GM18507 (cell line): ENCODE measurements at regions not wholly inside any gene's neighbourhood (a gene's known extent, or its start where the extent isn't known, plus 50 kb on each side); places are given as distances from the start of the nearest gene placed in this dataset.
A peak's percentile ranks its signal among the peaks of the same experiment; 100 is the strongest.

Experiments
- DNase-seq: peaks from one replicate; pipeline ENCODE4 v3.0.0; 2011; ENCODE audit warnings: low read depth; ENCODE audit not compliant: insufficient read length; ENCODE audit errors: extremely low spot score
- FAIRE-seq: peaks from 2 replicates; lab custom pipeline; 2011; peaks lifted over from hg19 to GRCh38; lab: Jason Lieb, UNC

DNA sequence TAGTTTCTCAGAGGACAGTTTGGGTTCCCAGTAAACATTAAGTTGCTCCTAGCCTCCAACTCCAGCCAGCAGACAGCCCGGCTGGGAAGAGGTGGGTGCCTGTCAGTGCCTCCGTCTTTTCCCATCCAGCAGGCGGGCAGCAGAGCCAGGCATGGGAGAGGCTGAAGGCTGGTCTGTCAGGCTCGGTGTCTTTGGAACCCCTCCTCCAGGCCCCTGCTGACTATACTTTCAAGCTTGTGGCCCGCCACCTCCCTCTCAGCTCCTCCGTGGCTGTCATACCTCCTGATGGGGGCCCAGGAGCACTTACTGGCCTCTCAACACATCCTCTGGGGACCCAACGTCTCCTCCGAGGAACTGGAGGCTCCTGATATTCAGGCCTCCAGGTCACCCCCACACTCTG is 140.9 kb downstream of the ACTL8 start:
- DNase-seq, result no peak
- no peak for FAIRE-seq

DNA sequence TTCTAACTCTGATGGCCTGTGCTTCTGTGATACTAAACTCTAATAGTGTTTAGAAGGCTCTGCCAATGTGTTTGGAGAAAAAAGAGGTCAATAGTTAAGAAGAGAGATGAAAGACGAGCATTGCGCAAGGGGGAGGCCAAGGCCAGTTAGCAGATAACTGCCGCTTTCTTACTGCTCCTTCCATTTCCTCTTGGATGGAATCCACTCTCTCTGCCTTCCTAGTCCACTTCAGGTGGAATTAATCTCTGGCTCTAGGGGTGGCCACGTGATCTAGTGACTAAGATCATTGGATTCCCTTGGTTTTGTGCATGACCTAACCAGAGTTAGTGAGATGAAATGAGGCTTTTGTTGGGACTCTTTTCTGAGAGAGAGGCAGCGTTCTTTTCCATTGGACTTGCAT is 148.3 kb downstream of the ACTL8 start:
- DNase-seq (no peak), FAIRE-seq (no peak)

DNA sequence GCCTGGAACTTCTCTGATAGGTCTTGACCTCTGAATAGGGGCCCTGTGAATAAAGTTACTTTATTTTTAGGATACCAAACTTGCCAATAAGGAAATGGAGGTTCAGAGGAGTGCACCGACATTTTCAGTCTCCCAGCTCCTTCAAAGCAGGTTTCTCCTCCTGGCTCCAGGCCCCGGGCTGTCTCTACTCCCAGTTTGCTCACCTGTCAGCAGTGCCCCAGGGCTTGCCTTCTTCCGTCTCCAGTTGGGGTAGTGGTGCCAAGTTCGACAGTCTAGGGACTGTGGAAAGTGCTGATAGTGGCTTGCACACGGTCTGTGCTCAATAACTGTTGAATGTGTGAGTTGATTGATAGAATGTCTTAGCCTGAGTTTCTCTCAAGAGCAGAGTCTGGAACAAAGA is 149.2 kb downstream of the ACTL8 start:
- FAIRE-seq, result no peak

DNA sequence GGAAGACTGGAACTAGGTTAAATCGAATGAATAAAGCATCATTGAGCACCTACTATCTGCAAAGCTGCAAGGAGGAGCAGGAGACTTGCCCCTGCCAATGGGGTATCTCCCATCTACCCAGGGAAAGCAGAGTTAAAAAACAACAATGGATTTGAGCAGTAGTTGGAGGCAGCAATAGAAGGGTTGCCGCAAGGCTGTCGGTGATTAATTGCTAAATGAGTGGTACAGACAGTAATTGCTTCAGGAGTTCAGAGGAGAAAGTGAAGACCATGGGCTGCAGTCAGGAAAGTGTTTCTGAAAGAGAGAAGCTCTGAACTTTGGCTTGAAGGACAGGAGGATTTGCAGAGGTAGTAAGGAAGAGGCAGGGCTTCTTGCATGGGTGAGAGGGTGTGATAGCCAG is 152.9 kb downstream of the ACTL8 start:
- FAIRE-seq (no peak), DNase-seq (no peak)

More for the DNA sequence above, 149.2 kb downstream of the ACTL8 start:
- no peak for DNase-seq

DNA sequence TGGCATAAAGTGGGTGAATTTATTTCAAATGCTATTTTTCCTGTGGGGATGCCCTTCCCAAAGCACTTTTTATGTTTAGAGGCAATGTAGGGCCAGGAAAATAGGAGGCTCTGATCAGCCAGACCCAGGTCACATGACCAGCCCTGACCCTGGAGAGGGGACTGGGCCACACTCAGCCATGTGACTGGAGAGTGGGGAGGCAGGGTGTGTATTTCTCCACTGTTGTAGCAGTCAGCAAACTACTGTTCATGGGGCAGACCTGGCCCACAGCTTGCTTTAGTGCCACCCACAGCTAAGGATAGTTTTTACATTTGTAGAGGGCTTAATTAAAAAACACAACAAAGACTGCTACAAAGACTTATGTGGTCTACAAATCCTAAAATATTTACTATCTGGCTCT is 153.8 kb downstream of the ACTL8 start:
- FAIRE-seq, result no peak

DNA sequence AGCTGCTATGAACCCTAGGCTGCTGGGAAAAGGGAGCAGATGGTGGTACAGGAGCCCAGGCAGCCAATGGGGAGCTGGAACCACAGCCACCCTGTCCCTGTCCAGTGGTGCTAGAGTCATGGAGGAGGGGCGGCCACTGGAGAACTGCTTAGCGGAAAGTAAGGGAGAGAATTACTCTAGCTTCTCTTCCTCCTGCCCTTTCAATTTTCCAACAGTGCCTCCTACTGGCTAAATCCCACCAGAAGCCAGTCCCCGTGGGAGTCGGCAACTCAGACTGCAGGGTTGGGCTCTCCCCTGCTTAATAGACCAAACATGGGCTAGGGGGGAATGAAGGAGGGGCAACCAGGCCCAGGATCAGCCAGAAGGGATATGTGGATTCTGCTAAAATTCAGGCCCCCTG is 154.5 kb downstream of the ACTL8 start:
- DNase-seq (no peak), FAIRE-seq (no peak)

More for the DNA sequence above, 153.8 kb downstream of the ACTL8 start:
- no peak for DNase-seq

DNA sequence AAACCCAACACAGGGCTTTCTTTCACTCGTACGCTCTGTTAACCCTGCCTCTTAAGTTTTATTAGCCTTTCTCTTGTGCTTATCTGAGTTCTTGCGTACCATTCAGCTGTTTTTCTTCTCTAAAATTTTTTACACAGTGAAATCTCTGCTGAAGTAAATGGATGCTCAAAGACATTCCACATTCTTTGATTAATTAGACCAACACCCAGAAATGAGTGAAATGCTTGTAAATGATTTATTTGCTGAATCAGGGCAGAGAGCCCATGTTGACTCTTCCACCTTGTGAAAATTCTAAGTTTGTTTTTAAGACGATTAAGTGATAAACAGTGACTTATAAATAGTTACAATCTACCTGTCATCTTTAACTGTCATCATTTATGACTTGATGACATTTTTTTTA is 156.7 kb downstream of the ACTL8 start:
- no peak for DNase-seq
- no peak for FAIRE-seq

DNA sequence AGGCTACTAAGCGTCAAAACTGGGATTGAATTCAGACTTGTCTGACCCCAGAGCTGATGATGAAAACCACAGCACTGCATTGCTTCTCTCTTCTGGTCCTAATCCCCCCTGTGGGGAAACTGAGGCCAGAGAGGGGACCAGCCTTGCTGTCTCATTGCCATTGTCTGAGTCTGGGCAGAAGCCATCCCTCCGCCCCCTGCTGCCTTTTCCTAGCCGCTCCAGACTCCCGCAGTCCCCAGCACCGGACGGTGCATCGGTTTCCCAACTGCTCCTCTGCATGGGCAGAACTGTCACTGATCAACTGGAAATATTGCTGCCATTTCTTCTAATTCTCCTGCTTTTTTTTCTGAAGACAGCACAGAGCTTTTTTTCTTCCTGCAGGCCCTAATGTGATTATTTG is 157.4 kb downstream of the ACTL8 start:
- no peak for FAIRE-seq
- no peak for DNase-seq

DNA sequence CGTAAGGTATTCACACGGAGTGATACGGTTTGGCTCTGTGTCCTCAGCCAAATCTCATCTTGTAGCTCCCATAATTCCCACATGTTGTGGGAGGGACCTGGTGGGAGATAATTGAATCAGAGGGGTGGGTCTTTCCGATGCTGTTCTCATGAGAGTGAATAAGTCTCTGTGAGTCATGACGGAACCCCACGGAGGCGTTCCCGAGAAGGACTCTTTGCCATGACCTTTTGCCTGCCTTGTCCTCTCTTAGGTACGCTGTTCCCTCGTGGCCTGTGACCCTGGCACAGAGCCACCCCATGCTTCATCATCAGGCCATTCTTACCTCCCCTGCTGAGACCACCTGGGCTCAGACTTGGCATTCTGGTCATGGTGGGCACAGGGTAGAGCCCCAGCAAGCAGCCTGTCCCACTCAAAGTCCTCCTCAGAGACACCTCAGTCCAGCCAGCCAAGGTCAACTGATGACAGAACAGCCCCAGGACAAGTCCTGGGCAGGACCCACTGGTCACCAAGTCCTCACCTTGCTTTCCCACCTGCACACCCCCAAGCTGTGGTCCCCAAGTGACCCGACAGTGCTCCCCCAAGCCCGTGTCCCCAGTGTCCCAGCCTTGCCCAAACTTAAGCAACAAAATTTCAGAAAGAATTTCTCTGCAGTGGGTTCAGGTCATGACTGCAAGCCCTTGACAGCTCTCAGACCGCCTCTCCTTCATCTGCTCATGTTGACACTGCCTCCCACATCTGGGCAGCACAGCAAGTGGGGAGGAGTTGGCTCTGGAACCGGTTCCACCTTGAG is 158.4 kb downstream of the ACTL8 start:
- DNase-seq (no peak), FAIRE-seq (no peak)

DNA sequence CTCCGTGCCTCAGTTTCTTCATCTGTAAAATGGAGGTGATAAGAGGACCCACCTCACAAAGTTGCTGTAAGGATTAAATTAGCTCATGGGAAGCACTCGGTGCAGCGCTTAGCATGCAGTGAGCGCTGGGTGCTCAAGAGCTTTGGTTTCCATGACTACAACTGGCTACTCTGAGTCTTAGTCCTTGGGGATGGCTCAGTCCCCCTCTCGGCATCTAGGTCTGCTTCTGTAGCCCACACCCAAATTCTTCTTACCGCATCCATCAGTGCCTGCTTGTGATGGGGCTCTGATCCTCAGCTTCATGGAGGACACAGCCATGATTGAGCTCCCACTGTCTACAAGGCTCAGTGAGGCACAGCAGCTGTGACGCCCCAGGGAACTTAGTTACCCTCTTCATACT is 159.0 kb downstream of the ACTL8 start:
- FAIRE-seq, result no peak
- no peak for DNase-seq

DNA sequence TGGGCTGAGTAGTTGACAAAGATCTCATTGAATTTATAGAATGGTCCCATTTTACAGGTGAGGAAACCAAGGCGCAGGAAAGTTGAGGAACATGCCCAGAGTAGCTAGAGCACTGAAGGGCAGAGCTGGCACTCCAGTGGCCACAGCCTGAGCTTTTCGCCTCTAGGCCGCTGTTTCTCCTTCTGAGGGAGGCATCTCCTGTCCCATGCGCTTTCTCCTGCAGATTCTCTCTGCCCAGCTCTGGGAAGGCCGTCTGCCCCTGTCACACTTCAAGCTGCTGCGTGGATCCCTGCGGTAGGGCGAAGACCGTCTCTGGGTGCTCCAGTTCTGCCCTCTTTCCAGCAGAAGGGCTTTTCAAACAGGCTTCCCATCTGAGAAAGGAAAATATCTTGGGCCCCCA is 159.9 kb downstream of the ACTL8 start:
- DNase-seq (no peak), FAIRE-seq (no peak)

DNA sequence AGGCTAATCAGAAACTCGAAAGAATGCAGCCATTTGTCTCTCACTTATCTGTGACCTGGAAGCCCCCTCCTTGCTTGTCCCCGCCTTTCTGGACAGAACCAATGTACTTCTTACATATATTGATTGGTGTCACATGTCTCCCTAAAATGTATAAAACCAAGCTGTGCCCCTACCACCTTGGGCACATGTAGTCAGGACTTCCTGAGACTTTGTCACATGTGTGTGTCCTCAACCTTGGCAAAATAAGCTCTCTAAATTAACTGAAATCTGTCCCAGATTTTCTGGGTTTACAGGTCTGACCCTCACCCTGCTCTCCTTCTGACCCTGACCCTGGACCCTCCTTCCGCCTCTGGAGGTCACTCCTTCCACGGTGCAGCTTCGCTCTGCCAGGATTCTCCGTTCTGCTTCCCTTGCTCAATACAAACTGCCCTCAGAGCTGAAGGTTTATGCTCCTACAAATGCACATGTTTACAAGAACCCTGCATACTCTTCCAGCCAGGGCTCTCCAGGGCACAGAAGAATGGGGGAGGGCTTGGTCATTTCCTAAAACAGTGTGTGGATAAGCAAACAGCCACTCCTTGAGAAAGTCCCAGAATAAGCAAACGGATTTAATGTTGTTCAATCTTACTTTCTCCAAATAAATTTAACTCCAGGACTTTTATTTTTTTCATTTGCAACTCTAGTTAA is 160.5 kb downstream of the ACTL8 start:
- FAIRE-seq (no peak), DNase-seq (no peak)

DNA sequence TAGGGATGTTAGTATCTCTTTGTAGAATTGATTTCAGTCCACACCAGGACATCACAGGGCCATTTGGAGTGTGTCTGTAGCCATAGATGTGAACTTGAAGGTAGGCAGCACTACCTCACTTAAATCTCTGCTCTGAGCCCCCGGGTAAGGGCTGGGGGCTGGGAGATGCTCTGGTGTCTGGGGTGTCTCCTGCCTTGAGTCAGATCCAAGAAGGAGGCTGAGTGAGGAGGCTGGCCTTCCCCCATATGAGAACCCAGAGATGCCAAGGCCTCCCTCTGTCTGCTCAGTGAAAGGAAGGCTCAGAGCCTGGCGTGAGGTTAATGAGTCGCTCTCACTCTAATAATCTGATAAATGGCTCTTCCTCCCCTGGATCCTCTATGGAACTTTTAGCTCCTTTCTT is 161.6 kb downstream of the ACTL8 start:
- DNase-seq (no peak), FAIRE-seq (no peak)

DNA sequence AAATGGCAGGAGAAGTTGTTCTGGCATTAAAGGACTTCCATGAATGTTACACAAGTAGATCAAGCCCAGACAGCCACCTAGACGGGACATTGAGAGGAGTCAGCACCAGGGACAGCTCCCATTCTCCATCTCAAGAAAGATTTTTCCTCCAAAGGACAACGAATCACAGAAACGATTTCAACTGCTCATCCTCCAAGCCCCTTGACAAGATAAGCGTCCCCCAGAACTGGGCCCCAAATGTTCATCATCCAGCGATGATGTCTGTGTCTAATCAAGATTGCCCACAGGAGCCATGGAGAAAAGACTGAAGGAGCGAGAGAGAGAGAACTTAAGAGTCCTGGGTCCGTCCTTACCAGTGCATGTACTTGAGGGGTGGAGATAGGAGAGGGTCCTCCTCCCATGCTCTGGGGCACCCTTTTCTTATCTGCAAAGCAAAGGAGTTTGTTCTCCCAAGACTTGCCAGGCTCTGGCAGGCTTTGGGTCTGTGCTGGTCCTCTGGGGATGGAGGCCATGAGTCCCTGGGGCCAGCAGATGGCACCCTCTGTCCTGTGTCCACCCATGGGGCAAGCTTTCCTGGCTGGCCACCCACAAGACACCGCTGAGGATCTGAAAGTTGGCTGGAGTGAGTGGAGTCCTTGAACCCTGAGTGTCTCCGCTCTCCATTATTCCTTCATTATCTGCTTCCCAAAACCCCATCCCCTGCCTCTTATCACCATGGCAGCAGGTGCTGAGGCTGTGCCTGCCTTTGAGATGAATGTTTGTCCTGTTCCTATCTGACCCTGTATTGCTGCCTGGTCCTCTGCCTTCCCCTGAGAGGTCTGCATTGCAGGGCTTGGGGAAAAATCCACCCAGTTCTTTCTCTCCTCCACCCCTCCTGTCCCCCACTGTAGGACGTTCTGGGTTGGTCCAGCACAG is 164.6 kb downstream of the ACTL8 start:
- FAIRE-seq, result no peak
- DNase-seq, result no peak

DNA sequence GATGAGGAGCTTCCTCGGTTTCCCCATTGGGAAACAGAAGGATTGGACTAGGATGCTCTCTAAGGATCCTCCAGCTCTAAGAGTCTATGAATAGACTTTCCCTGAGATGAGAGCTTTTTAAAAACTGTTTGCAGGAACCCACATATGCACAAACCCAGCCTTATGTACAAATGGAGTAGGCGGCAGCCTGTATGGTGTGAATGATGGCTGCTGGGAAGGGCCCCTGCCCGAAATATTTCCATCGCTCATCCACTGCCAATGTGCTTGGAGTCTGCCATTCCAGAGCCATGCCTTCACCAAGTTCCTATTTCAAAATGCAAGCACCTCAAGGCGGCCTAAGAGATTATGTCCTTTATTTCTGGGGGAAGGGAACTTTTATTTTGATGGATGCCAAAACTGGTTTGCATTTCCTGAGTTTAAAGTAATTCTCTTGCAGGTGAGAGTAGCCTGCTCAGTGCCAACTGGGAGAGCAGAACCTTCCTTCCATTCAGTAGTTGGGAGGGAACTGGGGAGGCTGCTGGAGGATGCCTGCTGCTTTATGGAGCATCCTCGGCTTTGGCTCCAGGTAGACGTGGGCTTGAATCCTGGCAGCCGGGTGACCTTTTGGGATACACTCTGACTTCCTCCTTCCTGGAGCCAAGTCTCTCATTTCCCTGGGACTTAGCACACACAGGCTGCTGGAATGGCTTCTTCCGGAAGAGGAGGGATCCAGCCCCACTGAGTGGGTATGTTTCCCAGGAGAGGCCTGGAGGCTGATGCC is 165.9 kb downstream of the ACTL8 start:
- FAIRE-seq (no peak), DNase-seq (no peak)

DNA sequence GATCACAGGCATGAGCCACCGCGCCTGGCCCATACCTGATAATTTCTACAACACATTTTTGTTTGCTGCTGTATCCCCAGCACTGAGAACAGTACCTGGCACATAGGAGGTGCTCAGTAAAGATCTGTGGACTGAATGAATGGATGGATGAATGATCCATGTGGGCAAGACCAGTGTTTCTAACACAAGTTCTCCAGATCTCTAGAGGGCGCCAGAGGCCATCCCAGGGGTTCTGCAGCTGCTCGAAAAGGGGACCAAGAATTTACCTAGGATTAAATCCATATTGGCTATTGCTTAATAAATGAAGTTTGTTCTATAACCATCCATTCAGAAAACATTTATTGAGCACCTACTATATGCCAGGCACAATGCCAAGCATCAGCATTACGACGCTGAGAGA is 167.7 kb downstream of the ACTL8 start:
- no peak for DNase-seq
- peak; percentile 35 for FAIRE-seq

DNA sequence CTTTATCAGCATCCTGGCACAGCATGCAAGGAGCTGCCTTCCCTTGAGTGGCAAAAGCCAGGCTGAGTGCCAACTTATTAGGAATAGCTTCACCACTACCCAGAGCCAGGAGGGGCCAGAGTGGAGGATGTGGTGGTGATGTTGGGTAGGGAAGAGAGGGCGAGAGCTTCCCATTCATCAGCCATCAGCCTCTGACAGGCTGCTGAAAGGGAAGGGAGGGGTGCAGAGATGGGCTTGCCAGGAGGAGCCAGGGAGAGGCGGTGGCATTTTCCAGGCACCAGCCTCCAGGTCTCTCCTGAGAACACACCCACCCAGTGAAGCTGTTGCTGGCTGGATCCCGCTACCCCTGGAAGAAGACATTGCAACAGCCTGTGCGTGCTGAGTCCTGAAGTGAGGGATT is 168.5 kb downstream of the ACTL8 start:
- no peak for FAIRE-seq

DNA sequence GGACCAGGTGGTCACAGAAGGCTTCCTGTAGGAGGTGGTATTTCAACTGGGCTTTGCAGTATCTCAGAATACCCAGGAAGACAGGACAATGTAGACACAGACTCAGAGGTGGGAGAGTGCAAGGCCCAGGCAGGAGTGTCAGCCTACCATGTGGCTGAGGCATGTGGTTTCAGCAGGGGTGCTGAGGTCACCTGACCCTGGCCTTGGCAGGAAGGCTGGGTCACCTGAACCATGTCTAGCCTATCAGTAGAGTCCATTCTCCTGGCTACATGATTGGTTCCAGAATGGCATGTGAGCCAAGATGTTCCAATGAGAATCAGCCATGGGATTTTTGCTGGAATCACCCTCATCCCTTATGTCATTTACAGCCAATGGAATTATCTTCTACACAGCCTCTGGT is 169.4 kb downstream of the ACTL8 start:
- no peak for FAIRE-seq

More for the DNA sequence above, 168.5 kb downstream of the ACTL8 start:
- DNase-seq, result no peak

More for the DNA sequence above, 169.4 kb downstream of the ACTL8 start:
- DNase-seq, result no peak
